ENCODE measurements at regions not wholly inside any gene's neighbourhood (a gene's known extent, or its start where the extent isn't known, plus 50 kb on each side); places are given as distances from the start of the nearest gene placed in this dataset.

DNA sequence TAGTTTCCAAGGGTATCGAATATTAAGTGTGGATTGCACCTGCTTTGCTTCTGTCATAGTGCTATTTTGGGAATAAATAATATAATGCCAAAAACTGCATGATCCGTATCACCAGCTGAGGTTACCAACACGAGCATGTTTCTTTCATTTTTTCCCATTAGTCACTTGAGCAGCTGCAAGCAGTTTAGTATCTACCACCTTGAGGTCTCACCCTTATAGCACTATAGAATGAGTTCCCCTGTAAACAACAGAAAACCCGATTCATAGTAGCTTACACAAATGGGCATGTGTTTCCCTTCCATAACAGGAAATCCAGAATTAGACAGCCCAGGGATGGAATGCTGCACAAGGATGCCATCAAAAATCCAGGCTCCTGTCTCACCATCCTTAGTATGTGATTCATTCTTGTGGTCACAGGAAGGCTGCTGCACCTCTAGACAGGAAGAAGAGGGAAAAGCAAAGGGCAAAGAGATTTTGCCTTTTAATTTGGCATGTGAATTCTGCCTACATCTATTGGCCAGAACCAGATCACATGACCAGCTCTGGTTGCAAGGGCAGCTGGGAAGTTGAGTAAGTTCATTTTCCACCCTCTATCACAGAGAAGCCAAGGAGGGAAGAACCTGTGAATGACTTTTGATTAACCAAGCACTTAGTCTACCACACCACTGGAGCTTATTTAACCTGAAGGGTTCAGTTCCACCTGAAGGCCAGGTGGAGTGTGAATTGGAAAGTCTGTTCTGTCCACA lies 91.3 kb upstream of the SLC25A36 start:
- H3K4me2 ChIP-seq (ENCODE audit: insufficient read depth, low read length) = no peak overlapping the region
- H3K27me3 ChIP-seq (ENCODE audit: insufficient read depth, low read length, poor library complexity) = peaks cover 11% of the 10 kb centered on the region
- H3K4me1 ChIP-seq (ENCODE audit: insufficient read depth, low read length) = no peaks in the 10 kb centered on the region
- H3K27ac ChIP-seq (ENCODE audit: low read length) = no peak overlapping the region
- no peaks in the 10 kb centered on the region for H3K36me3 ChIP-seq (ENCODE audit: insufficient read depth, low read length)
- TF ChIP-seq, protein P1, sequence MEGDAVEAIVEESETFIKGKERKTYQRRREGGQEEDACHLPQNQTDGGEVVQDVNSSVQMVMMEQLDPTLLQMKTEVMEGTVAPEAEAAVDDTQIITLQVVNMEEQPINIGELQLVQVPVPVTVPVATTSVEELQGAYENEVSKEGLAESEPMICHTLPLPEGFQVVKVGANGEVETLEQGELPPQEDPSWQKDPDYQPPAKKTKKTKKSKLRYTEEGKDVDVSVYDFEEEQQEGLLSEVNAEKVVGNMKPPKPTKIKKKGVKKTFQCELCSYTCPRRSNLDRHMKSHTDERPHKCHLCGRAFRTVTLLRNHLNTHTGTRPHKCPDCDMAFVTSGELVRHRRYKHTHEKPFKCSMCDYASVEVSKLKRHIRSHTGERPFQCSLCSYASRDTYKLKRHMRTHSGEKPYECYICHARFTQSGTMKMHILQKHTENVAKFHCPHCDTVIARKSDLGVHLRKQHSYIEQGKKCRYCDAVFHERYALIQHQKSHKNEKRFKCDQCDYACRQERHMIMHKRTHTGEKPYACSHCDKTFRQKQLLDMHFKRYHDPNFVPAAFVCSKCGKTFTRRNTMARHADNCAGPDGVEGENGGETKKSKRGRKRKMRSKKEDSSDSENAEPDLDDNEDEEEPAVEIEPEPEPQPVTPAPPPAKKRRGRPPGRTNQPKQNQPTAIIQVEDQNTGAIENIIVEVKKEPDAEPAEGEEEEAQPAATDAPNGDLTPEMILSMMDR (IDR thresholded peaks at IDR 0.05; ENCODE audit: borderline replicate concordance, extremely low read depth, low read length, poor library complexity, severe bottlenecking) = no peak
- no peak for TF ChIP-seq EZH2 (IDR thresholded peaks at IDR 0.05; ENCODE audit: borderline replicate concordance, low read depth, low read length, severe bottlenecking)
- no peak overlapping the region for H3K9ac ChIP-seq (ENCODE audit: low read depth, low read length)
- ATAC-seq (ENCODE audit: insufficient read depth, low read depth) (no peak), DNase-seq (no peak)
- no peaks in the 10 kb centered on the region for H4K20me1 ChIP-seq (ENCODE audit: insufficient read depth, low read length)
- H3K4me3 ChIP-seq (ENCODE audit: low read depth in 1 of 2, low read length in 2 of 2) = no peak overlapping the region
- H2AFZ ChIP-seq (ENCODE audit: low read depth, low read length) = no peak overlapping the region
- no peaks in the 10 kb centered on the region for H3K79me2 ChIP-seq (ENCODE audit: insufficient read depth, low read length)
- no peaks in the 10 kb centered on the region for H3K9me3 ChIP-seq (ENCODE audit: insufficient read depth, low read length, severe bottlenecking)

DNA sequence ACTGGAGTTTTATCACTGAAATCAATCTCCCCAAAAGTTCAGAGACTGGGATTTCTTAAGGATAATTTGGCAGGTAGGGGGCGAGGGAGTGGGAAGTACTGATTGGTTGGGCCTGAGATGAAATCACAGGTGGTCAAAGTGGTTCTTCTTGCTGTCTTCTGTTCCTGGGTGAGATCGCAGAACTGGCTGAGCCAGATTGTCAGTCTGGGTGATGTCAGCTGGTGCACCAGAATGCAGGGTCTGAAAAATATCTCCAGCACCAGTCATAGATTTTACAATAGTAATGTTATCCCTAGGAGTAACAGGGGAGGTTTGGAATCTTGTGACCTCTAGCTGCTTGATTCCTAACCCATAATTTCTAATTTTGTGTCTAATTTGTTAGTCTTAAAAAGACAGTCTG lies 86.7 kb upstream of the SLC25A36 start:
- H3K9me3 ChIP-seq (ENCODE audit: insufficient read depth, low read length, severe bottlenecking) = no peaks in the 10 kb centered on the region
- no peak overlapping the region for H3K9ac ChIP-seq (ENCODE audit: low read depth, low read length)
- H3K27me3 ChIP-seq (ENCODE audit: insufficient read depth, low read length, poor library complexity) = peaks cover 10% of the 10 kb centered on the region
- no peaks in the 10 kb centered on the region for H3K79me2 ChIP-seq (ENCODE audit: insufficient read depth, low read length)
- ATAC-seq (ENCODE audit: insufficient read depth, low read depth) (no peak), DNase-seq (no peak)
- no peak overlapping the region for H2AFZ ChIP-seq (ENCODE audit: low read depth, low read length)
- no peak overlapping the region for H3K27ac ChIP-seq (ENCODE audit: low read length)
- H3K36me3 ChIP-seq (ENCODE audit: insufficient read depth, low read length) = no peaks in the 10 kb centered on the region
- H3K4me3 ChIP-seq (ENCODE audit: low read depth in 1 of 2, low read length in 2 of 2) = no peak overlapping the region
- no peaks in the 10 kb centered on the region for H4K20me1 ChIP-seq (ENCODE audit: insufficient read depth, low read length)
- H3K4me2 ChIP-seq (ENCODE audit: insufficient read depth, low read length) = no peak overlapping the region
- H3K4me1 ChIP-seq (ENCODE audit: insufficient read depth, low read length) = no peaks in the 10 kb centered on the region
- TF ChIP-seq EZH2 (IDR thresholded peaks at IDR 0.05; ENCODE audit: borderline replicate concordance, low read depth, low read length, severe bottlenecking) = no peak
- TF ChIP-seq, protein P1 (IDR thresholded peaks at IDR 0.05; ENCODE audit: borderline replicate concordance, extremely low read depth, low read length, poor library complexity, severe bottlenecking) = no peak

DNA sequence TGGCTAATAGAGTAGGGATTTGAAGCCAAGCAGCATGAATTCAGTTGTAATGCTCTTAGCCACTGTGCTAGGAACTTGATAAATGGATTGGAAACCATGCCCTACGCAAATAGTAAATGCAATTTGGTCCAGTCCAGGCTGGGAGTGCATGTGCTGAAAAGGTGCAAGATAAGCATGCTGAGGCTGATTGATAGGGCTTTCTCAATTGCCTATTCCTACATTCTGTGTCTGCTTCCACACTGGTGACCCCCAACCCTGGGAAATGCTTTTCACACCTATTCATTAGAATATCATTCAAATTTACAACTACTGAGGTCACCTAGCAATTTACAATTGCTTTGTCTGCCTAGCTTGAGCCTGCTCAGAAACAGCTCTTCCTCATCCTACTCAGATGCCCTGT lies 84.7 kb upstream of the SLC25A36 start:
- no peak for ATAC-seq (ENCODE audit: insufficient read depth, low read depth)
- H3K27me3 ChIP-seq (ENCODE audit: insufficient read depth, low read length, poor library complexity) = peaks cover 6% of the 10 kb centered on the region
- no peaks in the 10 kb centered on the region for H3K4me1 ChIP-seq (ENCODE audit: insufficient read depth, low read length)
- TF ChIP-seq, protein P1 (IDR thresholded peaks at IDR 0.05; ENCODE audit: borderline replicate concordance, extremely low read depth, low read length, poor library complexity, severe bottlenecking) = no peak
- no peak for TF ChIP-seq EZH2 (IDR thresholded peaks at IDR 0.05; ENCODE audit: borderline replicate concordance, low read depth, low read length, severe bottlenecking)
- H4K20me1 ChIP-seq (ENCODE audit: insufficient read depth, low read length) = no peaks in the 10 kb centered on the region
- no peak overlapping the region for H3K27ac ChIP-seq (ENCODE audit: low read length)
- H3K9ac ChIP-seq (ENCODE audit: low read depth, low read length) = no peak overlapping the region
- no peaks in the 10 kb centered on the region for H3K79me2 ChIP-seq (ENCODE audit: insufficient read depth, low read length)
- H3K9me3 ChIP-seq (ENCODE audit: insufficient read depth, low read length, severe bottlenecking) = no peaks in the 10 kb centered on the region
- no peaks in the 10 kb centered on the region for H3K36me3 ChIP-seq (ENCODE audit: insufficient read depth, low read length)
- H3K4me3 ChIP-seq (ENCODE audit: low read depth in 1 of 2, low read length in 2 of 2) = no peak overlapping the region
- no peak overlapping the region for H3K4me2 ChIP-seq (ENCODE audit: insufficient read depth, low read length)
- H2AFZ ChIP-seq (ENCODE audit: low read depth, low read length) = no peak overlapping the region
- no peak for DNase-seq

Measured in DND-41 (cell line).